Astrocyte of the cerebellum (primary cell): ENCODE measurements at regions not wholly inside any gene's neighbourhood (a gene's known extent, or its start where the extent isn't known, plus 50 kb on each side); places are given as distances from the start of the nearest gene placed in this dataset.
A peak's percentile ranks its signal among the peaks of the same experiment; 100 is the strongest.

Experiments used
- DNase-seq: peaks from one replicate; pipeline ENCODE4 v3.0.0-alpha.2; 2011; ENCODE audit warnings: low read depth
- H3K4me3 ChIP-seq: 2 replicates; pipeline ENCODE4 v1.5.1; 2011; ENCODE audit warnings: mild to moderate bottlenecking, low read depth, low read length, moderate library complexity
- in situ Hi-C: cut with HindIII; loops from 2 replicates; pipeline ENCODE4 v1.10.0; 2017; ENCODE audit warnings: low sequenced_read_pairs
- TF ChIP-seq, protein P1 (sequence below): IDR thresholded peaks from 2 replicates; pipeline ENCODE4 v1.5.1; 2012; ENCODE audit warnings: low read length, low read depth, moderate library complexity, mild to moderate bottlenecking; ENCODE audit errors: missing control alignments

DNA sequence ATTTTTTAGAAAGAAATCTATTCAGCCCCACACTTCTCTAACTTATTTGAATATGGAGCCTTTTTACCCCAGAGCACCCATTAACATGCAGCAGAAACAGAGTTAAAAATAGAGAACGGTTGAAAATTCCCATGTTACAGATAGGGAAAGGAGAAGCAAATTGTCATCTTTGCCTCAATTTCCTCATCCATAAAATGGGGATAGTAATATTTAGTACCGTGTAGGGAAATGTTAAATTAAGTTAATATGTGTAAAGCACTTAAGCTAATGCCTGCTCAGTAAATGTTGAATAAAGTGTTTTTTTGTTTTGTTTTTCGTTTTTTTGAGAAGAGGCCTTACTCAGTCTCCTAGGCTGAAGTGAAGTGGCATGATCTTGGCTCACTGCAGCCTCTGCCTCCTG, 50.3 kb downstream of the NAV1 start:
- no peak overlapping the region for H3K4me3 ChIP-seq
- no peak for DNase-seq
- TF ChIP-seq, protein P1, sequence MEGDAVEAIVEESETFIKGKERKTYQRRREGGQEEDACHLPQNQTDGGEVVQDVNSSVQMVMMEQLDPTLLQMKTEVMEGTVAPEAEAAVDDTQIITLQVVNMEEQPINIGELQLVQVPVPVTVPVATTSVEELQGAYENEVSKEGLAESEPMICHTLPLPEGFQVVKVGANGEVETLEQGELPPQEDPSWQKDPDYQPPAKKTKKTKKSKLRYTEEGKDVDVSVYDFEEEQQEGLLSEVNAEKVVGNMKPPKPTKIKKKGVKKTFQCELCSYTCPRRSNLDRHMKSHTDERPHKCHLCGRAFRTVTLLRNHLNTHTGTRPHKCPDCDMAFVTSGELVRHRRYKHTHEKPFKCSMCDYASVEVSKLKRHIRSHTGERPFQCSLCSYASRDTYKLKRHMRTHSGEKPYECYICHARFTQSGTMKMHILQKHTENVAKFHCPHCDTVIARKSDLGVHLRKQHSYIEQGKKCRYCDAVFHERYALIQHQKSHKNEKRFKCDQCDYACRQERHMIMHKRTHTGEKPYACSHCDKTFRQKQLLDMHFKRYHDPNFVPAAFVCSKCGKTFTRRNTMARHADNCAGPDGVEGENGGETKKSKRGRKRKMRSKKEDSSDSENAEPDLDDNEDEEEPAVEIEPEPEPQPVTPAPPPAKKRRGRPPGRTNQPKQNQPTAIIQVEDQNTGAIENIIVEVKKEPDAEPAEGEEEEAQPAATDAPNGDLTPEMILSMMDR = no peak
- in situ Hi-C loops = no loop called here

DNA sequence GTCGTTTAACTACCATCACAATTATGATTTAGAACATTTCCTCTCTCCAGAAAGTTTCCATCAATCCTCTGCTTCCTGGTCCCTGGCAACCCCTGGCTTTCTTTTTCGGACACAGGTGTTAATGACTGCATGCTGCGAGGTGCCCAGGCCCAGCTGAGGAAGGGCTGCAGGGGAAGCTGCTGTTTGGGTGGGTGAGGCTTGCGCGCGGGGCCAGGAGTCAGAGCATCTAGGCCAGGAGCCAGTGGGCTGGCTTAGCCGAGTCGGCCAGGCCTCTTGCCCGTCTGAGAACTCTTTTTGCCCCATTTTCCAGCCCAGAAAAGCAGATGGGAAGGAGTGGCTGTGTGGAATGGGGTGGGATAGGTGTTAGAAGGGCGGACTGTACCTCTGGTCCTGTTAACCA, 51.5 kb downstream of the NAV1 start:
- TF ChIP-seq, protein P1 = no peak
- DNase-seq = no peak
- in situ Hi-C loops = no loop called here
- H3K4me3 ChIP-seq = no peak overlapping the region

DNA sequence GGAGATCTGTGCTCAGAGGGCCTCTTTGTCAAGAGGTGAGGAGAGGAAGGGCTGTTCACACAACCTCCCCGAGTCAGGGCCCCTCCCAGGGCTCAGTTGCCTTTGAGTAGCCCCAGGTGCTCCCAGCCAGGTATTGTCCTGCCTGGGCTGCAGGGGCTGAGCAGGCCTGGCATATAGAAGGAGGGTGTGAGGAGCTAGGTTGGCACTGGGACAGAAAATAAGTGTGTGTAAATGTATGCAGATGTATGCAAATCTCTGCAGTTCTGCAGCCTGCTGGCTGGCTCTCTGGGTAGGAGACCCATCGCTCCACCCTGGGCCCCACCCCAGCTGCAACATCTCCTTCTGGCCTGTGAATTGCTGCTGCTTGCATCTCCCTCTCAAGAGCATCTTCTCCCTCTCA, 52.4 kb downstream of the NAV1 start:
- TF ChIP-seq, protein P1 = no peak

DNA sequence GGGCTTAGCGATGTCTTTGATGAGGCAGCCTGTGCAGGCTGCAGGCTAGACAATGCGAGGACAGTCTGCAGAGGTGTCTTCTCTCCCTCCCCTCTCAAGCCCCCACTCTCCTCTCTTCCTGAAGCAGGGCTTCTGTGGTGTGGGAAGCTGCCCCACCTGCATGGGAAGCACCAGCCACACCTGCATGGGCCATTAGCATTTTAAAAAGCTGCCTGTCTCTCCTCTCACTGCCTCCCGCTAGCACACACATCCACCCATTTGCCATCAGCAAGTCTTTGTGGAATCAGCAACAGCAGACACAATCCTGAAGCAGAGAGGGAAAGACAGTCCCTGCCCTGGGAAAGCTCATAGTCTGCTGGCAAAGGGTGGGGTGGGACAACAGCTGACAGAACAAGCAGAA, 53.1 kb downstream of the NAV1 start:
- DNase-seq = no peak
- TF ChIP-seq, protein P1 = no peak
- no peak overlapping the region for H3K4me3 ChIP-seq
- in situ Hi-C loops = no loop called here

More for the DNA sequence above, 52.4 kb downstream of the NAV1 start:
- in situ Hi-C loops = no loop called here
- DNase-seq = no peak
- no peak overlapping the region for H3K4me3 ChIP-seq

DNA sequence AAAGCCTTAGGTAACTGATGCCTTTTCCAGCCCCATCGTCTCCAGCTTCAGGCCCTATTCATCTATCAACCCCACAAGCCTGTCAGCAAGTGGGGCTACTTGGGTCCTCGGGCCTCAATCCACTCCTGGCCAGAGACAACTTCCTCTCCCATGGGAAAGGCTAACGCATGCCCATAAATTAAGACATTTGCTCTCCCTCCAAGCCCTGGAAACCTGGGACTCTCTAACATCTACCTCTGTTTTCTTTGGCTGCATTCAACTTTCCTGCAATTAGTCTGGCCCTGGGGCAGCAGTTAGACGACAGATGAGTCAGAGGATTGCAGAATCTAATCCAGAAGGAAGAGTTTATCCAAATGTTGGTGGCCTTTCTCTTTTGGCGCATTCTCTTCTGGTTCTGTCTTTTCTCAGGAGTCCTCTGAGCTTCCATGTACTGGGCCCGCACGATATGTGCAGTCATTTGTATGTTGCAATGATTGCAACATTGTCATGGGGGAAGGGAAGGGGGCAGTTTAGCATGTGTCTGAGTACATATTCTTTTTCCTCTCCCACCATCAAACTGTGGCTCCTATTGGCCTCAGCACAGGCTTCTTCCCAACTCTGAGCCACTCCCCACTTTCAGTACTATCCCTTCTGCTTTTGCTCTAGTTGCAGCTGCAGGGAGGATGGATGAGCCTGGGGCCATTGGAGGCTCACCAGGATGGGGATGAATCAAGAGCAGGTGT, 54.4 kb downstream of the NAV1 start:
- in situ Hi-C loops = no loop called here
- TF ChIP-seq, protein P1 = no peak
- DNase-seq = peak; percentile 85
- H3K4me3 ChIP-seq = no peak overlapping the region

DNA sequence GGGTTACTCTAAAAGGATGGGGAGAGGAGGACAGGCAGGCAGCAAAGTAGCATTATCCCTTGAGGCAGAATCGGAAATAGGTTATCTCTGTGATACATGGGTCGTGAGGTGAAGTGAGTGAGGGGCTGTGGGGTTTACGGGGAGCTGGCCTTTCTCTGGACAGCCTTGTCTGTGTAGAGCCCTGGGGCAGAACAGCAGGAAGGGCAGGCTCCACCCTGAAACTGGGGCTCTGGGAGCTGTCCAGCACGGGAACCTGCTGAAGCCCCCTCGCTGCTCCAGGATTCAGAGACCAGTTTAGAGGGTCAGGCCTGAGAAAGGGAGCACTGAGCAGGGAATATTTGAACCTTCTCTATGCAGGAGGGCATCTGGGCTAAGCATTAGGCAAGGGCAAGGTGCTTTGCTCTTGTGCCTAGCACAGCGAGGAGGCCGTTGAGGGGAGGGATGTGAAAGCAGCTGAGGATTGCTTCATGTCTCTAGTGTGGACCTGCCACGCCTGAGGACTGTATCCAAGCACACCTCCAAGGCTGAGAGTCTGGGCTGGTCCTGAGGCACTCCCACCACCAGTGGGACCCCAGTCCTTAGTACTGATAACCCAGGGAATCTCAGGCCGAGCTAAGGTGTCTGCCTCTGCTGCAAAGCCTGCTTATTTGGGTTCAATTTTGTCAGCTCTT, 55.8 kb downstream of the NAV1 start:
- in situ Hi-C loops = no loop called here
- TF ChIP-seq, protein P1 = no peak
- no peak for DNase-seq
- no peak overlapping the region for H3K4me3 ChIP-seq
